GM13976 (cell line): ENCODE measurements at regions not wholly inside any gene's neighbourhood (a gene's known extent, or its start where the extent isn't known, plus 50 kb on each side); places are given as distances from the start of the nearest gene placed in this dataset.

Experiments
- DNase-seq: peaks from one replicate; pipeline ENCODE4 v3.0.0; 2012; ENCODE audit warnings: low spot score
- in situ Hi-C: fragments of 300-500 bp; cut with MboI; formaldehyde crosslinking; loops from one replicate; pipeline ENCODE4 v1.12.0; 2022; ENCODE audit warnings: low sequenced_read_pairs, mixed read lengths, inconsistent platforms; ENCODE audit not compliant: unreplicated experiment
- TF ChIP-seq, protein P1 (sequence below): IDR thresholded peaks from 2 replicates; pipeline ENCODE4 v1.5.1; 2012; ENCODE audit warnings: borderline replicate concordance, mild to moderate bottlenecking; ENCODE audit not compliant: insufficient read depth; ENCODE audit errors: extremely low read depth, missing control alignments, control extremely low read depth

DNA sequence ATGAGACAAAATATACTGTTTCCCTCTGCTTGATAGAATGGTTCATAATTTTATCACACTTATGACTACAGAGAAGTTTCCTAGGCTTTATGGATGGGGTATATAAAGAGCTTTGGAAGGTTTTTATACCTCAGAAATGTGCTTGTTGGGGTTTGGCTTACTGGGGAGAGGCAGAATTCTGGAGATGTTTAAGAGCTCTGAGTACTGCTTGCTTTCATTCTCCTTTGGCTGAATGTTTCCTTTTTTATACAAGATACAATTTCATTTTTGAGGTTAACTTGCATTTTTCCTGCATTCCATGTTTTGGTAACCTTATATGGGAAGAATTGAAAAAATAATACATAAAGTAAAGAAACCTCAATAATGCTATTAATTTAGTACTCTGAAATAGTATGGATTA is 157.7 kb upstream of the COL11A1 start:
- in situ Hi-C loops = no loop called here
- DNase-seq = no peak
- TF ChIP-seq, protein P1, sequence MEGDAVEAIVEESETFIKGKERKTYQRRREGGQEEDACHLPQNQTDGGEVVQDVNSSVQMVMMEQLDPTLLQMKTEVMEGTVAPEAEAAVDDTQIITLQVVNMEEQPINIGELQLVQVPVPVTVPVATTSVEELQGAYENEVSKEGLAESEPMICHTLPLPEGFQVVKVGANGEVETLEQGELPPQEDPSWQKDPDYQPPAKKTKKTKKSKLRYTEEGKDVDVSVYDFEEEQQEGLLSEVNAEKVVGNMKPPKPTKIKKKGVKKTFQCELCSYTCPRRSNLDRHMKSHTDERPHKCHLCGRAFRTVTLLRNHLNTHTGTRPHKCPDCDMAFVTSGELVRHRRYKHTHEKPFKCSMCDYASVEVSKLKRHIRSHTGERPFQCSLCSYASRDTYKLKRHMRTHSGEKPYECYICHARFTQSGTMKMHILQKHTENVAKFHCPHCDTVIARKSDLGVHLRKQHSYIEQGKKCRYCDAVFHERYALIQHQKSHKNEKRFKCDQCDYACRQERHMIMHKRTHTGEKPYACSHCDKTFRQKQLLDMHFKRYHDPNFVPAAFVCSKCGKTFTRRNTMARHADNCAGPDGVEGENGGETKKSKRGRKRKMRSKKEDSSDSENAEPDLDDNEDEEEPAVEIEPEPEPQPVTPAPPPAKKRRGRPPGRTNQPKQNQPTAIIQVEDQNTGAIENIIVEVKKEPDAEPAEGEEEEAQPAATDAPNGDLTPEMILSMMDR = no peak

DNA sequence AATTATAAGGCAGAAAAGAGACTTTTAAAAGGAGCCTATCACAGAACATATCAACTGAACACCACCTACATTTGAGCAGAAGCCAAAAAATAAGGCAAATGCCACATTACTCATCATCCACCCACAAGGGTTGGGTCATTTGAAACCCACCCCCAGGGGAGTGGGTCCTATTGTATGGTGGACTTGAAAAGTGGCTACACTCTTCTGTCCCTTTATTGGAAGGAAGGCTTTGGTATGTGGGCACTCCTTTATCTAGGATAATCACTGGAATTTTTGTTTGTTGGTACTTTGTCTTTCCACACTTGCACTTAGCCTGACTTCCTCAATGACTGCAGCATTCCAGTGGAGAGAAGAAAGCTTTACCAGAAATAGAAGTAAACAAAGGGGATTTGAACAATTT is 157.2 kb upstream of the COL11A1 start:
- in situ Hi-C loops = no loop called here
- TF ChIP-seq, protein P1 = no peak
- no peak for DNase-seq

DNA sequence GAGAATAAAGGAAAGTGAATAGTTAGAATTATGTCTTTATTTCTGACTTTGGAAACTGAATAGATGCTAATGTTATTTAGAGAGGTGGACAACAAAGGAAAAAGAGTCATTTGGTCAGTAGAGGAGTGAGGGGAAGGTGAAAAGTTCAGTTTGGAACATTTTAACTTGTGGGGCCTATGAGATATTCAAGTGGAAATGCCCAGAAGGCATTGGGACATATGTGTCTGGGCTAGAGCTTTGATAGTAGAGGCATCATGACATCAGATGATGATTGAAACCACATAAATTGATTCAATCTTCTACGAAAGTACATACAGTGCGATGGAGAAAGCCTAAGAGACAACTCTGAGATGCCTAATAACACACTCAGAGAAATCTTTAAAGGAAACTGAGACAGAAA is 151.7 kb upstream of the COL11A1 start:
- TF ChIP-seq, protein P1 = no peak
- in situ Hi-C loops = no loop called here

DNA sequence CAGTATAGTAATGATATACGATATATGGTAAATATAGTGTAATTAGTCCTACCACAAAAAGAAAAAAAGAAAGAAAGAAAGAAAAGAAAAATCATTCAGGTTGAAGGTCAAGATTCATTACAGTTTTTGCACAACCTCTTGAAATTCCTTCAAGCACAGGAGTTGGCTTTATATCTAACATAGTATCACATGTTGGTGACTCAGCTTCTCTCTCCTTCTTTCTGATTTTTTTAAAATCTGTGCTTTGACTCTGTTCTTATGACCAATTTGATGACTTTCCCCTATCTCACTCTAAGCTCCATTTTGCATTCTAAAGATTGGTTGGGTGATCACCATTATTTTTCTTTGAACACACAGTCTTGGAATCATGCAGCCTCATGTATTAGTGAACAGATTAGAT is 148.2 kb upstream of the COL11A1 start:
- in situ Hi-C loops = no loop called here
- DNase-seq = no peak
- TF ChIP-seq, protein P1 = no peak

More for the DNA sequence above, 151.7 kb upstream of the COL11A1 start:
- no peak for DNase-seq

DNA sequence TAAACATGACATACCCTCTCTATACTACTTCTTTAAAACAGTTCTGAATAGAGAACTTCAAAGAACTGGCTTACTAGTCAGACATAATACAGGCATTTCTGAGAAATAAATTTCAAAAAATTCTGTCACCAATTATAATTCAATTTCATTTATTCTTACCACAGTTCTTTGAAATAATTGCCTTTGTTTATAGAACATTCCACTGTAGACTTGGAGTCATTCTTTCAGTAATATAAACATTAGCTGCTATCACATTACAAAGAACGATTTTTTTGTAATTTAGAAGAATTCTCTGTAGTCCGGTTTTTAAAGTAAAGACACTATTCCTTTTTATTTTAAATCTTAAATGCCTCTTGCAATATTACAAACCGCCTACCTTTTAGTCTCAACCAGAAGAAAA is 146.4 kb upstream of the COL11A1 start:
- TF ChIP-seq, protein P1 = no peak
- no peak for DNase-seq
- in situ Hi-C loops = no loop called here

DNA sequence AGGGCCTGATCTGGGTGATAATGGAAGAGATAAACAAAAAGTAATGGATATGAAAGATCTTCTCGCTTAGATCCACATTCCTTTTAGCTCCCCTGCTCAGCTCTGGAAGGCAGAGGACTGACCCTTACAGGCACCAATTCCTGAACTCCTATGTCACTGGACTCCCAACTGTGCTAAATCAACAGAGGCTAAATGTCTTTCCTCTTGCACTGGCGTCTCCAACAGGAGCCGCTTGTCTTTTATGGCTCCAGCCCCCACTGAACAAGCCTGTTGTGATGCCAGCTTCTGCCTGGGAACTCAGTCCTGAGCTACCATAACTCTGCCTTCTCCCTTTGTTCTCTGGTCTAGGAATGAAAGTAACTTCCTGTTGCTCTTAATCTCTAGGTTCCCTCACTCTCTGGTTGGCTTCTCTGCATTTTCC is 142.1 kb upstream of the COL11A1 start:
- TF ChIP-seq, protein P1 = no peak
- DNase-seq = no peak
- in situ Hi-C loops = no loop called here
